GM06990 (cell line): ENCODE measurements at regions not wholly inside any gene's neighbourhood (a gene's known extent, or its start where the extent isn't known, plus 50 kb on each side); places are given as distances from the start of the nearest gene placed in this dataset.

Experiments
- DNase-seq: peaks from one replicate; pipeline ENCODE4 v3.0.0-alpha.2; 2011; ENCODE audit not compliant: insufficient read length; ENCODE audit errors: extremely low read depth
- H3K27me3 ChIP-seq: replicated peaks from 2 replicates; pipeline ENCODE4 v1.6.0; 2011; ENCODE audit warnings: low read length; ENCODE audit not compliant: control insufficient read depth, insufficient read depth
- H3K36me3 ChIP-seq: 2 replicates; pipeline ENCODE4 v1.5.1; 2011; ENCODE audit warnings: low read length; ENCODE audit not compliant: control insufficient read depth, insufficient read depth
- H3K4me3 ChIP-seq: replicated peaks from 2 replicates; pipeline ENCODE4 v1.5.1; 2011; ENCODE audit warnings: low read depth, mild to moderate bottlenecking, control low read depth, low read length
- CTCF ChIP-seq: IDR thresholded peaks from 2 replicates; pipeline ENCODE4 v1.5.1; 2011; ENCODE audit warnings: low read length, control low read depth, mild to moderate bottlenecking, inconsistent platforms; ENCODE audit not compliant: insufficient read depth, poor library complexity, severe bottlenecking

DNA sequence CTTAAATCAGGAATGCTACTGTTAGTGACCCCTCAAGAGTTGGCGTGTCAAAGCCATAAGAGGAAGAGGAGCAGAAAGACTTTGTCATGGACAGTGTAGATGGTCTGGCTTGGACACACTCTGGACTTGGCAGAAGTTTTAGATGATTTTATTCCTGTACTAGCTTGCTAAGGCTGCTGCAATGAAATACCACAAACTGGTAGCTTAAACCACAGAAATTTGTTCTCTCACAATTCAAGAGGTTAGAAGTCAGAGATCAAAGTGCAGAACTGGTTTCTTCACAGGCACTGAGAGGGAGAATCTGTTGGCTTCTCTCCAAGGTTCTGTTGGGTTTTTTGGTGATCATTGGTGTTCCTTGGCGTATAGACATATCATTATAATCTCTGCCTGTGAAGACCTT, 869.8 kb upstream of the B3GALT2 start:
- no peak for TF ChIP-seq CTCF
- no peaks in the 10 kb centered on the region for H3K36me3 ChIP-seq
- no peak for DNase-seq
- H3K27me3 ChIP-seq: no peaks in the 10 kb centered on the region
- H3K4me3 ChIP-seq: no peak overlapping the region

DNA sequence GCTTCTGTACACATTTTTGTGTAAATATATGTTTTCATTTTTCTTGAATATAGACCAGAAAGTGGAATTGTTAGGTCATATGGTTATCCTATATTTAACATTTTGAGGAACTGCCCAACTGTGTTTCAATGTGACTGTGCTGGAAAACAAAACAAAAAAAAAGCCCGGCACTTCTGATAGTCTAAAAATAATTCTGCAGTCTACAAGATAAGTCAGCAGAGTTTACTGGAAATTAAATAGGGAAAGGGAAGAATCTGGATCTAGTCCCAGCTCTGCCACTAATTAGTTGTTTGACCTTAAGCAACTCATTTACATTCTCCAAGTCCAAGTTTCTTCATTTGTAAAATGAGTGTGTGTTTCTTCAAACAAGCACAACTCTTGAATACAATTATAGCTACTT, 869.1 kb upstream of the B3GALT2 start:
- Histone ChIP-seq H3K36me3 (no peaks in the 10 kb centered on the region), H3K27me3 (no peaks in the 10 kb centered on the region), H3K4me3 (no peak overlapping the region)
- TF ChIP-seq CTCF: no peak
- DNase-seq: no peak

- H3K36me3 ChIP-seq: no peaks in the 10 kb centered on the region
- no peaks in the 10 kb centered on the region for H3K27me3 ChIP-seq
- H3K4me3 ChIP-seq: no peak overlapping the region
- DNase-seq: no peak
- no peak for TF ChIP-seq CTCF
Observed at GRCh38 chr1:194052514-194053338, 866.3 kb upstream of the B3GALT2 start.

DNA sequence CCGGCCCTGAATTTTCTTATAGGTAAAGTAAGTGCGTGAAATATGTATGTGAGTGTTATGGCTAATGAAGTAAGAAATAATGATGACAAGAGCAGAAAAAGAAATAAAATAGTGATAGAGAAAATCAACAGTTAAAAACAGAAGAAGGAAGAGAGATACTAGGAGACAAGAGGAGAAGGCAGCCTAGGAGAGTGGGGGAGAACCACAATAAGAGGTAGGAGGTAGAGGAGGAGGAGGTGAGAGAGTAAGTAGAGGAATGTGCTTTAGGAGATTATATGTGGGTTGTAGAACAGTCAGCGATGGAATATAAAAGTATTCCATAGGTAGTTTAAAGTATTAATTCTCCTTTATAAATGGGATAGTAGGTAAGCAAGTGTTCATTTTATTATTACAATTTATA, 861.5 kb upstream of the B3GALT2 start:
- TF ChIP-seq CTCF: no peak
- no peaks in the 10 kb centered on the region for H3K27me3 ChIP-seq
- no peaks in the 10 kb centered on the region for H3K36me3 ChIP-seq
- H3K4me3 ChIP-seq: no peak overlapping the region
- DNase-seq: no peak

- TF ChIP-seq CTCF: no peak
- no peak for DNase-seq
- Histone ChIP-seq H3K27me3 (no peaks in the 10 kb centered on the region), H3K36me3 (no peaks in the 10 kb centered on the region), H3K4me3 (no peak overlapping the region)
Observed at GRCh38 chr1:194047206-194047605, 860.8 kb upstream of the B3GALT2 start.
